Spleen (tissue), 7 donors: ENCODE measurements at regions not wholly inside any gene's neighbourhood (a gene's known extent, or its start where the extent isn't known, plus 50 kb on each side); places are given as distances from the start of the nearest gene placed in this dataset.

Source experiments
- POLR2A ChIP-seq, 3 donors: fragments of 450-650 bp; IDR thresholded peaks; one replicate each; pipeline ENCODE4 v1.5.1; 2017; ENCODE audit warnings: antibody characterized with exemption in 3 of 3, mild to moderate bottlenecking in 1 of 3
- POLR2AphosphoS5 ChIP-seq, 3 donors: sonication (generic); formaldehyde crosslinking; IDR thresholded peaks; one replicate each; pipeline ENCODE4 v1.5.1; 2017; ENCODE audit warnings: antibody characterized with exemption in 3 of 3
- TF ChIP-seq, protein P1 (sequence below), 11 experiments: fragments of 200-600 bp in 7 of 11; fragments of 450-650 bp in 4 of 11; sonication (generic) in 4 of 11; IDR thresholded peaks in 8 of 11; conservative IDR thresholded peaks in 3 of 11; 1 replicate in 7 of 11; 2 replicates in 4 of 11; pipeline versions ENCODE4 v1.4.0 to v1.8.0; 2016 to 2021; ENCODE audit warnings: antibody characterized with exemption in 11 of 11, inconsistent platforms in 4 of 11, mild to moderate bottlenecking in 1 of 11
- donor health status: DM: no; HTN: no; CAD: no; lungs with moderate emphysema.
- donor health status: DM: no; HTN: no; CAD: no.
- donor health status: DM: no; HTN: no; CAD: no.

DNA sequence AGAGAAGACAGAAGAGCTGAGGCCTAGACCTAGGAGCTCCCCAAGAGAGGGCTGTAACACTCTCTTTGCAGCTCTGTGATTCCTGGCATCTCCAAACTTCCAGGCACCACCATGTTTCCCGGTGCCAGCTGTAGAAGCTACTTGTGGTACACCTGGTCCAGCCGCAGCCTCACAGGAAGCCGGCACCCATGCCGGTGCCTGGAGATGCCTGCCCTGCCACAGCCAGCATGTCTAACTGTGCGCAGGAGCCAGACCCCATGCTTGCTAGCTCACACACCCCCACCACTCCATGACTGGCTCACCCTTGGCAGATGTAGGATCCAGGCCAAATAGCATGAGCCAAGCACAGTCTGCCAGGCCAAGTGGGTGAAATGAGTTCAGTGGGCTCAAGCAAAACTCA, 211.7 kb upstream of the GNAI1 start:
- TF ChIP-seq, protein P1, sequence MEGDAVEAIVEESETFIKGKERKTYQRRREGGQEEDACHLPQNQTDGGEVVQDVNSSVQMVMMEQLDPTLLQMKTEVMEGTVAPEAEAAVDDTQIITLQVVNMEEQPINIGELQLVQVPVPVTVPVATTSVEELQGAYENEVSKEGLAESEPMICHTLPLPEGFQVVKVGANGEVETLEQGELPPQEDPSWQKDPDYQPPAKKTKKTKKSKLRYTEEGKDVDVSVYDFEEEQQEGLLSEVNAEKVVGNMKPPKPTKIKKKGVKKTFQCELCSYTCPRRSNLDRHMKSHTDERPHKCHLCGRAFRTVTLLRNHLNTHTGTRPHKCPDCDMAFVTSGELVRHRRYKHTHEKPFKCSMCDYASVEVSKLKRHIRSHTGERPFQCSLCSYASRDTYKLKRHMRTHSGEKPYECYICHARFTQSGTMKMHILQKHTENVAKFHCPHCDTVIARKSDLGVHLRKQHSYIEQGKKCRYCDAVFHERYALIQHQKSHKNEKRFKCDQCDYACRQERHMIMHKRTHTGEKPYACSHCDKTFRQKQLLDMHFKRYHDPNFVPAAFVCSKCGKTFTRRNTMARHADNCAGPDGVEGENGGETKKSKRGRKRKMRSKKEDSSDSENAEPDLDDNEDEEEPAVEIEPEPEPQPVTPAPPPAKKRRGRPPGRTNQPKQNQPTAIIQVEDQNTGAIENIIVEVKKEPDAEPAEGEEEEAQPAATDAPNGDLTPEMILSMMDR (IDR thresholded peaks at IDR 0.05 in 8 of 11, conservative IDR thresholded peaks at IDR 0.05 in 3 of 11), result no peak
- TF ChIP-seq POLR2A (IDR thresholded peaks at IDR 0.05), result no peak
- no peak for TF ChIP-seq POLR2AphosphoS5 (IDR thresholded peaks at IDR 0.05)
